ENCODE measurements at regions not wholly inside any gene's neighbourhood (a gene's known extent, or its start where the extent isn't known, plus 50 kb on each side); places are given as distances from the start of the nearest gene placed in this dataset.
"Not testable (repeated sequence)": the region's sequence is repeated elsewhere in the genome, so short reads cannot be mapped to it uniquely, and the experiment has no call there.

DNA sequence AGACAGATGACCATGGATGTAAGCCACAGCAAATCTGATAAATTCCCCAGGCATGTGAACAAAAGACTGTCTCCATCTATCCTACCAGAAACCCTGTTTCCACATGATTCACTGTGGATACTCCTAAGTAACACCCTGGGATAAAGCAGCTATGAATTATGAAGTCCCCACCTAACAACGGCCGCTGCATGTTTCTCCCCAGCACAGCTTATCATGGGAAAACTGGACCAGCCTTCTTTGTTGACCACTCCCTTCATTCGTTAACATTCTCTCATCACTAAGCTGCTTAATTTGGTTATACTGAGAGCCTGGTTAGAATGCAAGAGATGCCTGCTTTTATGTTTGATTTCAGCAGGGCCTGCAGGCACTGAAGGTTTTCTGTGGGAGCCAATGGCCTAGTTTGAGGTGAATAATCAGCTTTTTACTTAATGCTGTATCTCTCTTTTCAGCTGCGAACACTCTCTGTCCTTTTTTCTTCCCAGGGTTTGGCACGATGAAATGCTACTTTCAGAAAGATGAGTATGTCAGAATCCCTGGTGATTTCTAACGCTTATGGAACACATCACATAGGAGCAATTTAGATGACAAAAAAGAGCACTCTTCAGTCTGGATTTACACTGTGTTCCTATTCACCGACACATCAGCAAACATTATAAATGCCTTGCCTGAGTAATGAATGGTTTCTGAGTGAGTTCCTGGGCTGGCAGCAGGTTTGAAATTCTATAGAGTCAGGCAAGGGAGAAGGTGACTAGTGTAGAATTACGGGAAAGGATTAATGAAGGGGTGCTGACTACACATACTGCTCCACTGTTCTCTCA, 318.4 kb upstream of the ZNF608 start:
- intact Hi-C loops (cut with micrococcal nuclease), result no loop called here
- no peaks in the 10 kb centered on the region for H3K27me3 Mint-ChIP-seq
- DNase-seq, result no peak
- no peak for ATAC-seq (ENCODE audit: low read depth)
- no peak overlapping the region for H3K4me3 Mint-ChIP-seq
- ChIA-PET POLR2A (no interaction called here), CTCF (no interaction called here)
- H3K27ac Mint-ChIP-seq, result no peak overlapping the region
- H3K36me3 Mint-ChIP-seq (ENCODE audit: low read depth), result no peaks in the 10 kb centered on the region
- TF ChIP-seq, protein P1, sequence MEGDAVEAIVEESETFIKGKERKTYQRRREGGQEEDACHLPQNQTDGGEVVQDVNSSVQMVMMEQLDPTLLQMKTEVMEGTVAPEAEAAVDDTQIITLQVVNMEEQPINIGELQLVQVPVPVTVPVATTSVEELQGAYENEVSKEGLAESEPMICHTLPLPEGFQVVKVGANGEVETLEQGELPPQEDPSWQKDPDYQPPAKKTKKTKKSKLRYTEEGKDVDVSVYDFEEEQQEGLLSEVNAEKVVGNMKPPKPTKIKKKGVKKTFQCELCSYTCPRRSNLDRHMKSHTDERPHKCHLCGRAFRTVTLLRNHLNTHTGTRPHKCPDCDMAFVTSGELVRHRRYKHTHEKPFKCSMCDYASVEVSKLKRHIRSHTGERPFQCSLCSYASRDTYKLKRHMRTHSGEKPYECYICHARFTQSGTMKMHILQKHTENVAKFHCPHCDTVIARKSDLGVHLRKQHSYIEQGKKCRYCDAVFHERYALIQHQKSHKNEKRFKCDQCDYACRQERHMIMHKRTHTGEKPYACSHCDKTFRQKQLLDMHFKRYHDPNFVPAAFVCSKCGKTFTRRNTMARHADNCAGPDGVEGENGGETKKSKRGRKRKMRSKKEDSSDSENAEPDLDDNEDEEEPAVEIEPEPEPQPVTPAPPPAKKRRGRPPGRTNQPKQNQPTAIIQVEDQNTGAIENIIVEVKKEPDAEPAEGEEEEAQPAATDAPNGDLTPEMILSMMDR (IDR thresholded peaks at IDR 0.05), result no peak
- no peaks in the 10 kb centered on the region for H3K4me1 Mint-ChIP-seq
- H3K9me3 Mint-ChIP-seq, result peaks cover 6% of the 10 kb centered on the region

DNA sequence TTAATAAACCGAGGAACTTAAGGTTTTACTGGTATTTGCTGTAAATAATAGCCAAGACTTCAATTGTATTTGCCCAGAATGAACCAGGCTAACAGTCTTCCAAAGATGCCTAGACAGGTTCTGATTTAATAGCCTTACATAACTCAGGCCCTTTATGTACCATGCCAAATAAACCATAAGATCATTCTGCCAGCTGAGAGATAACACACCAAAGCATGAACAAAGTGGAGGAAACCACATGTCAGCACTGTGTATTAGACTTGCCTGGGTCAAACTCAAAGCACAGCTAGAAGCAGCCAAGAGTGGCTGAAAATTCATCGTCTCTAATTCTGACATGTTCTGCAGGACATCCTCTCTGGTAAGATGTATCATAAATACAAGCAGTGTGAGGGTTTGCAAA, 319.3 kb upstream of the ZNF608 start:
- CTCF ChIA-PET, result interaction anchor here (0.6 kb wide), 1 partner anchor 240 kb away, joined by 3 read pairs; no protein-coding TSS in a partner anchor
- no peak overlapping the region for H3K27ac Mint-ChIP-seq
- intact Hi-C loops (cut with micrococcal nuclease), result no loop called here
- ATAC-seq (ENCODE audit: low read depth) (no peak), DNase-seq (no peak)
- H3K4me3 Mint-ChIP-seq, result no peak overlapping the region
- H3K4me1 Mint-ChIP-seq, result no peaks in the 10 kb centered on the region
- TF ChIP-seq, protein P1 (IDR thresholded peaks at IDR 0.05), result no peak
- no peaks in the 10 kb centered on the region for H3K36me3 Mint-ChIP-seq (ENCODE audit: low read depth)
- POLR2A ChIA-PET, result no interaction called here
- H3K27me3 Mint-ChIP-seq, result no peaks in the 10 kb centered on the region
- H3K9me3 Mint-ChIP-seq, result peaks cover 9% of the 10 kb centered on the region

DNA sequence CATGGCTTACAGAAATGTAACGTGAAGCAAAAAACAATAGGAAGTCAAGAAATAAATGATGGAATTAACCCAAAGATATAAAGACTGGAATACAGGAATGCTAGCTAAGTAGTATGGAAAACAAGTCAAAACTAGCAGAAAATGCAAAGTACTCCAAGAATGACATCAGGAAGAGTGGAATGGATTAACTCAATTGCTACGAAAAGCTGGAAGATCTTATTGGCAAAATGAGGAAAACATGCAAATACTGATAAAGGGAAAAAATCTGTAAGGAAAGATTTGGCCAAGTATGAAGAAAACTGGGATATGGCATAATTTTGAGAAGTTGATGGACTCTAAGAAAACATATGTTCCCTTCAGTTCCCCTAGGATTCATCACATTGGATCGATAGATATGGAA, 324.5 kb upstream of the ZNF608 start:
- TF ChIP-seq, protein P1 (IDR thresholded peaks at IDR 0.05), result no peak
- intact Hi-C loops (cut with micrococcal nuclease), result no loop called here
- Mint-ChIP-seq H3K4me3 (no peak overlapping the region), H3K9me3 (peaks cover 32% of the 10 kb centered on the region), H3K4me1 (no peaks in the 10 kb centered on the region), H3K36me3 (ENCODE audit: low read depth) (peaks cover 5% of the 10 kb centered on the region), H3K27ac (no peak overlapping the region), H3K27me3 (no peaks in the 10 kb centered on the region)
- ChIA-PET POLR2A (interaction anchor here (0.6 kb wide), 1 partner anchor 31 kb away, joined by 3 read pairs; no protein-coding TSS in a partner anchor), CTCF (no interaction called here)
- DNase-seq, result no peak
- ATAC-seq (ENCODE audit: low read depth), result no peak

GRCh38 chr5:125073090-125073489, 326.7 kb upstream of the ZNF608 start:
- intact Hi-C loops (cut with micrococcal nuclease), result no loop called here
- ChIA-PET CTCF (no interaction called here), POLR2A (interaction anchor here (0.5 kb wide), 1 partner anchor 1402 kb away, joined by 4 read pairs; no protein-coding TSS in a partner anchor)
- Mint-ChIP-seq H3K4me3 (no peak overlapping the region), H3K27ac (no peak overlapping the region), H3K27me3 (no peaks in the 10 kb centered on the region), H3K4me1 (no peaks in the 10 kb centered on the region), H3K36me3 (ENCODE audit: low read depth) (peaks cover 5% of the 10 kb centered on the region), H3K9me3 (peaks cover 32% of the 10 kb centered on the region)
- TF ChIP-seq, protein P1 (IDR thresholded peaks at IDR 0.05), result no peak
- ATAC-seq (ENCODE audit: low read depth) (no peak), DNase-seq (no peak)

GRCh38 chr5:125075567-125075966, 329.1 kb upstream of the ZNF608 start:
- DNase-seq, result no peak
- no peaks in the 10 kb centered on the region for H3K4me1 Mint-ChIP-seq
- ChIA-PET CTCF (no interaction called here), POLR2A (no interaction called here)
- TF ChIP-seq, protein P1 (IDR thresholded peaks at IDR 0.05), result no peak
- peaks cover 23% of the 10 kb centered on the region for H3K9me3 Mint-ChIP-seq
- H3K27ac Mint-ChIP-seq, result no peak overlapping the region
- H3K27me3 Mint-ChIP-seq, result no peaks in the 10 kb centered on the region
- H3K36me3 Mint-ChIP-seq (ENCODE audit: low read depth), result peaks cover 5% of the 10 kb centered on the region
- ATAC-seq (ENCODE audit: low read depth), result no peak
- H3K4me3 Mint-ChIP-seq, result no peak overlapping the region
- intact Hi-C loops (cut with micrococcal nuclease), result no loop called here

DNA sequence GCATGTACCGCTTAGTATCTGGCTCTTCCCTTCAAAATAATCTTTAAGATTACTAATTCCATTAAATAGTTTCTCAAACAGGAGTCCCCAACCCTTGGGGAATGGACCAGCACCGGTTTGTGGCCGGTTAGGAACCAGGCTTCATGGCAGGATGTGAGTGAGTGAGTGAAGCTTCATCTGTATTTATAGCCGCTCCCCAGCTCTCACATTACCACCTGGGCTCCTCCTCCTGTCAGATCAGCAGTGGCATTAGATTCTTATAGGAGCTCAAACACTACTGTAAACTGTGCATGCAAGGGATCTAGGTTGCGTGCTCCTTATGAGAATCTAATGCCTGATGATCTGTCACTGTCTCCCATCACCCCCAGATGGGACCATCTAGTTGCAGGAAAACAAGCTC, 332.6 kb upstream of the ZNF608 start:
- ATAC-seq (ENCODE audit: low read depth); H3K4me3 Mint-ChIP-seq; intact Hi-C loops (cut with micrococcal nuclease); POLR2A ChIA-PET; H3K36me3 Mint-ChIP-seq (ENCODE audit: low read depth); H3K4me1 Mint-ChIP-seq; H3K9me3 Mint-ChIP-seq; DNase-seq; CTCF ChIA-PET; H3K27ac Mint-ChIP-seq; H3K27me3 Mint-ChIP-seq: not testable (repeated sequence)
